ENCODE measurements at regions not wholly inside any gene's neighbourhood (a gene's known extent, or its start where the extent isn't known, plus 50 kb on each side); places are given as distances from the start of the nearest gene placed in this dataset.

DNA sequence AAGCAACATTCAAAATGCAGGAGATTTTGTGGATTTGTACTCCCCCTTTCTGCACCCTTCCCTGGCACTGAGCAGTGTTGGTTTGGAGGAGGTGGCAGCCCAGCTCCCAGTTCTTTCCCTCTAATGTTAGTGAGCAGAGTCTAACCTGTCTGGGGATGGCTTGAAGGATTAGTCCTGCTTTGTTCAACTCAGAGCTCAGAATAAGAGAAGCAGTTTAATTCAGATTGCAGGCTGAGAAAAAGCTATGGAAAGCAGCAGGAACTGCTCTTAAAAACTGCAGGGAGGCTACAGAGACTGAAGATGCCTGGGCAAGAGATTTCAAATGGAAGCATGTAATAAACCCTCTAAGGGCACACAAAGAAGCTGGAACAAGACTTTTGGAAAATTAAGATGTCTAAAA, 223.4 kb upstream of the GGTLC1 start:
- TF ChIP-seq, protein P1, sequence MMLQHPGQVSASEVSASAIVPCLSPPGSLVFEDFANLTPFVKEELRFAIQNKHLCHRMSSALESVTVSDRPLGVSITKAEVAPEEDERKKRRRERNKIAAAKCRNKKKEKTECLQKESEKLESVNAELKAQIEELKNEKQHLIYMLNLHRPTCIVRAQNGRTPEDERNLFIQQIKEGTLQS (IDR thresholded peaks at IDR 0.05), result no peak
- TF ChIP-seq, protein P2, sequence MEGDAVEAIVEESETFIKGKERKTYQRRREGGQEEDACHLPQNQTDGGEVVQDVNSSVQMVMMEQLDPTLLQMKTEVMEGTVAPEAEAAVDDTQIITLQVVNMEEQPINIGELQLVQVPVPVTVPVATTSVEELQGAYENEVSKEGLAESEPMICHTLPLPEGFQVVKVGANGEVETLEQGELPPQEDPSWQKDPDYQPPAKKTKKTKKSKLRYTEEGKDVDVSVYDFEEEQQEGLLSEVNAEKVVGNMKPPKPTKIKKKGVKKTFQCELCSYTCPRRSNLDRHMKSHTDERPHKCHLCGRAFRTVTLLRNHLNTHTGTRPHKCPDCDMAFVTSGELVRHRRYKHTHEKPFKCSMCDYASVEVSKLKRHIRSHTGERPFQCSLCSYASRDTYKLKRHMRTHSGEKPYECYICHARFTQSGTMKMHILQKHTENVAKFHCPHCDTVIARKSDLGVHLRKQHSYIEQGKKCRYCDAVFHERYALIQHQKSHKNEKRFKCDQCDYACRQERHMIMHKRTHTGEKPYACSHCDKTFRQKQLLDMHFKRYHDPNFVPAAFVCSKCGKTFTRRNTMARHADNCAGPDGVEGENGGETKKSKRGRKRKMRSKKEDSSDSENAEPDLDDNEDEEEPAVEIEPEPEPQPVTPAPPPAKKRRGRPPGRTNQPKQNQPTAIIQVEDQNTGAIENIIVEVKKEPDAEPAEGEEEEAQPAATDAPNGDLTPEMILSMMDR (IDR thresholded peaks at IDR 0.05; ENCODE audit: low read depth, low read length, missing input control), result no peak
- TF ChIP-seq YY1 (IDR thresholded peaks at IDR 0.05) (no peak), NR2F2 (IDR thresholded peaks at IDR 0.05) (no peak), HNF4G (IDR thresholded peaks at IDR 0.05) (no peak), SP1 (IDR thresholded peaks at IDR 0.05) (no peak), TAF1 (conservative IDR thresholded peaks at IDR 0.05) (no peak), GABPA (IDR thresholded peaks at IDR 0.05 in 1 of 2, conservative IDR thresholded peaks at IDR 0.05 in 1 of 2) (no peak), RAD21 (IDR thresholded peaks at IDR 0.05) (no peak)
- TF ChIP-seq, protein P3, sequence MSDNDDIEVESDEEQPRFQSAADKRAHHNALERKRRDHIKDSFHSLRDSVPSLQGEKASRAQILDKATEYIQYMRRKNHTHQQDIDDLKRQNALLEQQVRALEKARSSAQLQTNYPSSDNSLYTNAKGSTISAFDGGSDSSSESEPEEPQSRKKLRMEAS (IDR thresholded peaks at IDR 0.05), result no peak
- TF ChIP-seq, protein P4, sequence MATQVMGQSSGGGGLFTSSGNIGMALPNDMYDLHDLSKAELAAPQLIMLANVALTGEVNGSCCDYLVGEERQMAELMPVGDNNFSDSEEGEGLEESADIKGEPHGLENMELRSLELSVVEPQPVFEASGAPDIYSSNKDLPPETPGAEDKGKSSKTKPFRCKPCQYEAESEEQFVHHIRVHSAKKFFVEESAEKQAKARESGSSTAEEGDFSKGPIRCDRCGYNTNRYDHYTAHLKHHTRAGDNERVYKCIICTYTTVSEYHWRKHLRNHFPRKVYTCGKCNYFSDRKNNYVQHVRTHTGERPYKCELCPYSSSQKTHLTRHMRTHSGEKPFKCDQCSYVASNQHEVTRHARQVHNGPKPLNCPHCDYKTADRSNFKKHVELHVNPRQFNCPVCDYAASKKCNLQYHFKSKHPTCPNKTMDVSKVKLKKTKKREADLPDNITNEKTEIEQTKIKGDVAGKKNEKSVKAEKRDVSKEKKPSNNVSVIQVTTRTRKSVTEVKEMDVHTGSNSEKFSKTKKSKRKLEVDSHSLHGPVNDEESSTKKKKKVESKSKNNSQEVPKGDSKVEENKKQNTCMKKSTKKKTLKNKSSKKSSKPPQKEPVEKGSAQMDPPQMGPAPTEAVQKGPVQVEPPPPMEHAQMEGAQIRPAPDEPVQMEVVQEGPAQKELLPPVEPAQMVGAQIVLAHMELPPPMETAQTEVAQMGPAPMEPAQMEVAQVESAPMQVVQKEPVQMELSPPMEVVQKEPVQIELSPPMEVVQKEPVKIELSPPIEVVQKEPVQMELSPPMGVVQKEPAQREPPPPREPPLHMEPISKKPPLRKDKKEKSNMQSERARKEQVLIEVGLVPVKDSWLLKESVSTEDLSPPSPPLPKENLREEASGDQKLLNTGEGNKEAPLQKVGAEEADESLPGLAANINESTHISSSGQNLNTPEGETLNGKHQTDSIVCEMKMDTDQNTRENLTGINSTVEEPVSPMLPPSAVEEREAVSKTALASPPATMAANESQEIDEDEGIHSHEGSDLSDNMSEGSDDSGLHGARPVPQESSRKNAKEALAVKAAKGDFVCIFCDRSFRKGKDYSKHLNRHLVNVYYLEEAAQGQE (IDR thresholded peaks at IDR 0.05), result no peak
